HCT116 (cell line): ENCODE measurements at regions not wholly inside any gene's neighbourhood (a gene's known extent, or its start where the extent isn't known, plus 50 kb on each side); places are given as distances from the start of the nearest gene placed in this dataset.

Source experiments
- ATAC-seq: fragments of 200-7000 bp; cut with Tn5 transposase; 2 replicates; pipeline ENCODE4 v1.9.1; 2020; ENCODE audit warnings: mild to moderate bottlenecking, moderate library complexity
- BruUV-seq: library from RNA; stranded (reverse); fragments of 400-500 nt; replicated peaks from 2 replicates; lab custom pipeline; 2021; lab: Mats Ljungman, UMichigan
- CTCF ChIA-PET: fragments of 300-600 bp; sonication (Branson Sonifier 250); formaldehyde crosslinking; loops from one replicate; lab custom pipeline; 2021; ENCODE audit warnings: antibody characterized with exemption; lab: Charles Lee
- POLR2A ChIA-PET: fragments of 300-600, 350-600 bp; sonication (Branson Sonifier 250); formaldehyde crosslinking; loops from one replicate; lab custom pipeline; 2021; ENCODE audit warnings: antibody characterized with exemption; lab: Charles Lee
- RAD21 ChIA-PET, 2 experiments: fragments of 300-600 bp; sonication (Branson Sonifier 250); formaldehyde crosslinking; loops; one replicate each; lab custom pipeline; 2023; ENCODE audit warnings: low total read pairs in 2 of 2; ENCODE audit not compliant: uncharacterized antibody in 2 of 2, unreplicated experiment in 2 of 2, low non-redundant PET in 1 of 2; lab: Charles Lee
- DNase-seq: peaks from one replicate; pipeline ENCODE4 v3.0.0-alpha.2; 2010; ENCODE audit warnings: low read depth, low spot score
- H2AFZ ChIP-seq: fragments of 200-600 bp; shearing (Covaris generic), sonication (generic); 2 replicates; pipeline ENCODE4 v1.6.1; 2017; ENCODE audit warnings: low read depth, mixed run types, mixed read lengths, antibody characterized with exemption, low read length; ENCODE audit not compliant: poor library complexity, severe bottlenecking
- H3K27ac ChIP-seq: 2 replicates; pipeline ENCODE4 v1.5.1; 2012; ENCODE audit warnings: low read depth, low read length
- H3K27me3 ChIP-seq: fragments of 200-600 bp; sonication (generic); 2 replicates; pipeline ENCODE4 v1.6.1; 2016; ENCODE audit warnings: mixed run types, low read length, mixed read lengths; ENCODE audit not compliant: insufficient read depth
- H3K36me3 ChIP-seq, 2 experiments: fragments of 200-500 bp in 1 of 2; fragments of 200-600 bp in 1 of 2; sonication (Bioruptor generic) in 1 of 2; sonication (generic) in 1 of 2; 2 replicates each; pipeline versions ENCODE4 v1.5.1 to v1.6.1; 2014 to 2016; ENCODE audit warnings: low read length in 2 of 2, inconsistent platforms in 1 of 2, mixed read lengths in 1 of 2, mixed run types in 1 of 2; ENCODE audit not compliant: insufficient read depth in 2 of 2, control insufficient read depth in 1 of 2
- H3K4me1 ChIP-seq, 2 experiments: fragments of 200-600 bp in 1 of 2; sonication (generic) in 1 of 2; 2 replicates each; pipeline versions ENCODE4 v1.5.1 to v1.6.1; 2012 to 2017; ENCODE audit warnings: low read length in 2 of 2, inconsistent platforms in 1 of 2, mild to moderate bottlenecking in 1 of 2, mixed read lengths in 1 of 2, mixed run types in 1 of 2, moderate library complexity in 1 of 2; ENCODE audit not compliant: insufficient read depth in 2 of 2, control insufficient read depth in 1 of 2
- H3K4me2 ChIP-seq: fragments of 200-600 bp; sonication (generic); 2 replicates; pipeline ENCODE4 v1.6.1; 2017; ENCODE audit warnings: mixed run types, low read length, mixed read lengths
- H3K4me3 ChIP-seq, 2 experiments: fragments of 200-600 bp in 1 of 2; sonication (generic) in 1 of 2; replicated peaks in 1 of 2; 2 replicates each; pipeline ENCODE4 v1.5.1; 2011 to 2016; ENCODE audit warnings: low read length in 2 of 2, control low read depth in 1 of 2, low read depth in 1 of 2, mild to moderate bottlenecking in 1 of 2, mixed read lengths in 1 of 2, mixed run types in 1 of 2
- H3K79me2 ChIP-seq: fragments of 200-600 bp; sonication (generic); 2 replicates; pipeline ENCODE4 v1.6.1; 2017; ENCODE audit warnings: mild to moderate bottlenecking, mixed run types, low read length, moderate library complexity, mixed read lengths; ENCODE audit not compliant: insufficient read depth
- H3K9ac ChIP-seq: fragments of 200-600 bp; sonication (generic); 2 replicates; pipeline ENCODE4 v1.6.1; 2016; ENCODE audit warnings: low read length, mixed read lengths
- H3K9me2 ChIP-seq: fragments of 200-600 bp; sonication (generic), shearing (Covaris generic); 2 replicates; pipeline ENCODE4 v1.6.1; 2017; ENCODE audit warnings: mixed run types, mild to moderate bottlenecking, moderate library complexity; ENCODE audit not compliant: insufficient read depth
- H3K9me3 ChIP-seq, 2 experiments: fragments of 200-500 bp in 1 of 2; fragments of 200-600 bp in 1 of 2; sonication (Bioruptor generic) in 1 of 2; sonication (generic) in 1 of 2; 2 replicates each; pipeline ENCODE4 v1.6.1; 2014 to 2017; ENCODE audit warnings: low read length in 2 of 2, mixed read lengths in 2 of 2, inconsistent platforms in 1 of 2, low read depth in 1 of 2, mild to moderate bottlenecking in 1 of 2, mixed run types in 1 of 2, moderate library complexity in 1 of 2; ENCODE audit not compliant: control insufficient read depth in 1 of 2, insufficient read depth in 1 of 2
- H4K20me1 ChIP-seq: fragments of 200-600 bp; sonication (generic), shearing (Covaris generic); 2 replicates; pipeline ENCODE4 v1.6.1; 2017; ENCODE audit warnings: mixed run types, mild to moderate bottlenecking, moderate library complexity; ENCODE audit not compliant: insufficient read depth
- CBX3 ChIP-seq: IDR thresholded peaks from 2 replicates; pipeline ENCODE4 v1.6.1; 2012; ENCODE audit warnings: low read depth
- CEBPB ChIP-seq: IDR thresholded peaks from 2 replicates; pipeline ENCODE4 v1.6.1; 2012; ENCODE audit warnings: low read depth
- EGR1 ChIP-seq: IDR thresholded peaks from 2 replicates; pipeline ENCODE4 v1.6.1; 2012; ENCODE audit warnings: low read depth
- ELF1 ChIP-seq: IDR thresholded peaks from 2 replicates; pipeline ENCODE4 v1.6.1; 2012; ENCODE audit warnings: low read depth, borderline replicate concordance
- FOSL1 ChIP-seq: IDR thresholded peaks from 2 replicates; pipeline ENCODE4 v1.6.1; 2012; ENCODE audit warnings: low read depth
- POLR2A ChIP-seq: IDR thresholded peaks from 2 replicates; pipeline ENCODE4 v1.7.0; 2011; ENCODE audit warnings: borderline replicate concordance; ENCODE audit not compliant: insufficient read depth, insufficient read length; ENCODE audit errors: extremely low read depth
- RAD21 ChIP-seq: IDR thresholded peaks from 2 replicates; pipeline ENCODE4 v1.6.1; 2012; ENCODE audit warnings: low read depth, mild to moderate bottlenecking
- SRF ChIP-seq: IDR thresholded peaks from 2 replicates; pipeline ENCODE4 v1.6.1; 2012; ENCODE audit warnings: low read depth
- YY1 ChIP-seq: IDR thresholded peaks from 2 replicates; pipeline ENCODE4 v1.6.1; 2011; ENCODE audit warnings: low read length, low read depth, moderate library complexity, mild to moderate bottlenecking; ENCODE audit not compliant: insufficient replicate concordance; ENCODE audit errors: extremely low read depth
- ZNF274 ChIP-seq: fragments of 200-500 bp; sonication (Bioruptor generic); IDR thresholded peaks from 2 replicates; pipeline ENCODE4 v1.6.1; 2014; ENCODE audit warnings: mild to moderate bottlenecking, low read depth, low read length, inconsistent platforms
- intact Hi-C: fragments of 100-400 bp; cut with micrococcal nuclease; formaldehyde crosslinking; loops from 2 replicates; pipeline ENCODE4 v1.10.0; 2022
- TF ChIP-seq, protein P1 (sequence below): IDR thresholded peaks from 2 replicates; pipeline ENCODE4 v1.6.1; 2011; ENCODE audit warnings: mild to moderate bottlenecking, low read length, moderate library complexity; ENCODE audit not compliant: insufficient replicate concordance; ENCODE audit errors: extremely low read depth
- TF ChIP-seq, protein P2 (sequence below): IDR thresholded peaks from 2 replicates; pipeline ENCODE4 v1.6.1; 2012; ENCODE audit warnings: low read depth

DNA sequence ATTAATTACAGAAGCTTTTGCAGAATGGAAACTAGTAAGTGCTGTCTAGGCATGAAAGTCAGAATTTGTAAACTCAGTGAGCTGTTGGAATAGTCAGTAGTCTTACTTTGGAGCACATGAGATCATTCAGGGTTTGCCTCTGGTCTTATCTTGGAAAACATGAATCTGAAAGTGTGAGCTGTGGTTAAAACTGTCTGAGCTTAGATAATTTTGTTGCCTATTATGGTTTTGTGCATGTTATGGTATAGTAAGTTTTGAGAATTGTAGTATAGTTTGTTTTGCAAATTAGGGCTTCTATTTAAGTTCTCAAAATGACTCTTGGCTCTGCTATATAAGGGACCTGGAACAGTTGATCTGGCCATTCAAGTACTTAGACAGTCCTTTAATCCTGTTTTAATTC, 53.7 kb upstream of the TRPC4 start (continued):
- no peak for TF ChIP-seq POLR2A

DNA sequence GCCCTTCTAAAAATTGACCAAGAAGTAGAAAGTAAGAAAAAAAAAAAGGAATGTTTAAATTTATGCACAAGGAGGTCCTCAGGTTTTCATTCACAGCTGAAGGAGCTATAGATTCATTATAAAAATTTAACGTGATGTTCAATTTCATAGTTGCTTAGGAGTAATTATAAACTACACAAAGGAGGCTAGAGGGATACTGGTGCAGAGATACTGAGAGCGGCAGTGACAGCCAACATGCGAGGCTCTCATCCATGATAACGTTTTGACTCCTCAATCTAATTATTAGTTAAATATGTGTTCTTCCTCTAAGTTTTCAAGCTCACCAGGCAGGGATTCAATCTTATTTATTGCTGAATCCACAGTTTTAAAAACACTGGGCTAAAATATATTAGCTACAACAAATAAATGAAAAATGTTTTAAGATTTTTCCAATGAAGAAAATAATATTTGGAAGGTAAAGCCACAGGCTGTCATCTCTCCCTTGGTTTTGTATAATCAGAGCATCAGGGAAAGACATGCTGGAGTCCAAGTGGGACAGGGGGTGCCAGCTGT, 49.8 kb upstream of the TRPC4 start:
- no peak overlapping the region for H3K9ac ChIP-seq
- no peak overlapping the region for H3K4me2 ChIP-seq
- no peaks in the 10 kb centered on the region for H3K4me1 ChIP-seq
- CTCF ChIA-PET = no interaction called here
- POLR2A ChIA-PET = no interaction called here
- no peaks in the 10 kb centered on the region for H3K36me3 ChIP-seq
- intact Hi-C loops = no loop called here
- no peaks in the 10 kb centered on the region for H4K20me1 ChIP-seq
- TF ChIP-seq CBX3 (no peak), CEBPB (no peak), YY1 (no peak), RAD21 (no peak), EGR1 (no peak), ELF1 (no peak), FOSL1 (no peak), SRF (no peak), ZNF274 (no peak)
- TF ChIP-seq, protein P1, sequence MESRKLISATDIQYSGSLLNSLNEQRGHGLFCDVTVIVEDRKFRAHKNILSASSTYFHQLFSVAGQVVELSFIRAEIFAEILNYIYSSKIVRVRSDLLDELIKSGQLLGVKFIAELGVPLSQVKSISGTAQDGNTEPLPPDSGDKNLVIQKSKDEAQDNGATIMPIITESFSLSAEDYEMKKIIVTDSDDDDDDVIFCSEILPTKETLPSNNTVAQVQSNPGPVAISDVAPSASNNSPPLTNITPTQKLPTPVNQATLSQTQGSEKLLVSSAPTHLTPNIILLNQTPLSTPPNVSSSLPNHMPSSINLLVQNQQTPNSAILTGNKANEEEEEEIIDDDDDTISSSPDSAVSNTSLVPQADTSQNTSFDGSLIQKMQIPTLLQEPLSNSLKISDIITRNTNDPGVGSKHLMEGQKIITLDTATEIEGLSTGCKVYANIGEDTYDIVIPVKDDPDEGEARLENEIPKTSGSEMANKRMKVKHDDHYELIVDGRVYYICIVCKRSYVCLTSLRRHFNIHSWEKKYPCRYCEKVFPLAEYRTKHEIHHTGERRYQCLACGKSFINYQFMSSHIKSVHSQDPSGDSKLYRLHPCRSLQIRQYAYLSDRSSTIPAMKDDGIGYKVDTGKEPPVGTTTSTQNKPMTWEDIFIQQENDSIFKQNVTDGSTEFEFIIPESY = no peak
- TF ChIP-seq, protein P2, sequence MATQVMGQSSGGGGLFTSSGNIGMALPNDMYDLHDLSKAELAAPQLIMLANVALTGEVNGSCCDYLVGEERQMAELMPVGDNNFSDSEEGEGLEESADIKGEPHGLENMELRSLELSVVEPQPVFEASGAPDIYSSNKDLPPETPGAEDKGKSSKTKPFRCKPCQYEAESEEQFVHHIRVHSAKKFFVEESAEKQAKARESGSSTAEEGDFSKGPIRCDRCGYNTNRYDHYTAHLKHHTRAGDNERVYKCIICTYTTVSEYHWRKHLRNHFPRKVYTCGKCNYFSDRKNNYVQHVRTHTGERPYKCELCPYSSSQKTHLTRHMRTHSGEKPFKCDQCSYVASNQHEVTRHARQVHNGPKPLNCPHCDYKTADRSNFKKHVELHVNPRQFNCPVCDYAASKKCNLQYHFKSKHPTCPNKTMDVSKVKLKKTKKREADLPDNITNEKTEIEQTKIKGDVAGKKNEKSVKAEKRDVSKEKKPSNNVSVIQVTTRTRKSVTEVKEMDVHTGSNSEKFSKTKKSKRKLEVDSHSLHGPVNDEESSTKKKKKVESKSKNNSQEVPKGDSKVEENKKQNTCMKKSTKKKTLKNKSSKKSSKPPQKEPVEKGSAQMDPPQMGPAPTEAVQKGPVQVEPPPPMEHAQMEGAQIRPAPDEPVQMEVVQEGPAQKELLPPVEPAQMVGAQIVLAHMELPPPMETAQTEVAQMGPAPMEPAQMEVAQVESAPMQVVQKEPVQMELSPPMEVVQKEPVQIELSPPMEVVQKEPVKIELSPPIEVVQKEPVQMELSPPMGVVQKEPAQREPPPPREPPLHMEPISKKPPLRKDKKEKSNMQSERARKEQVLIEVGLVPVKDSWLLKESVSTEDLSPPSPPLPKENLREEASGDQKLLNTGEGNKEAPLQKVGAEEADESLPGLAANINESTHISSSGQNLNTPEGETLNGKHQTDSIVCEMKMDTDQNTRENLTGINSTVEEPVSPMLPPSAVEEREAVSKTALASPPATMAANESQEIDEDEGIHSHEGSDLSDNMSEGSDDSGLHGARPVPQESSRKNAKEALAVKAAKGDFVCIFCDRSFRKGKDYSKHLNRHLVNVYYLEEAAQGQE = no peak
- RAD21 ChIA-PET = no interaction called here
- no peaks in the 10 kb centered on the region for H3K27me3 ChIP-seq
- ATAC-seq (no peak), DNase-seq (no peak)
- no peaks in the 10 kb centered on the region for H3K9me2 ChIP-seq
- H3K27ac ChIP-seq = no peak overlapping the region
- no peaks in the 10 kb centered on the region for H3K79me2 ChIP-seq
- H2AFZ ChIP-seq = no peak overlapping the region
- BruUV-seq = no TSS peak
- peaks cover 18 to 23% of the 10 kb centered on the region in 2 experiments; a peak in 2 of 4 replicates for H3K9me3 ChIP-seq
- H3K4me3 ChIP-seq = no peak overlapping the region
